Mesothelial cell of epicardium (in vitro differentiated cells): ENCODE measurements at regions not wholly inside any gene's neighbourhood (a gene's known extent, or its start where the extent isn't known, plus 50 kb on each side); places are given as distances from the start of the nearest gene placed in this dataset.
A peak's percentile ranks its signal among the peaks of the same experiment; 100 is the strongest.

Experiments
- DNase-seq, 2 experiments: peaks; one replicate each; pipeline ENCODE4 v3.0.0; 2021; ENCODE audit warnings: low spot score in 2 of 2; ENCODE audit not compliant: unreplicated experiment in 2 of 2
- H3K27ac Mint-ChIP-seq: 2 replicates; pipeline ENCODE4 v1.8.0; 2021; ENCODE audit warnings: mixed read lengths
- H3K27me3 Mint-ChIP-seq: 2 replicates; pipeline ENCODE4 v1.8.0; 2021; ENCODE audit warnings: low read depth, mixed read lengths
- H3K36me3 Mint-ChIP-seq: 2 replicates; pipeline ENCODE4 v1.8.0; 2021; ENCODE audit warnings: mixed read lengths
- H3K4me1 Mint-ChIP-seq: 2 replicates; pipeline ENCODE4 v1.8.0; 2021; ENCODE audit warnings: mixed read lengths
- H3K4me3 Mint-ChIP-seq: 2 replicates; pipeline ENCODE4 v1.8.0; 2021; ENCODE audit warnings: mild to moderate bottlenecking, moderate library complexity, mixed read lengths
- H3K9me3 Mint-ChIP-seq: 2 replicates; pipeline ENCODE4 v1.8.0; 2021; ENCODE audit warnings: mixed read lengths
- TF ChIP-seq, protein P1 (sequence below): fragments of 200-600 bp; sonication (generic); IDR thresholded peaks from one replicate; pipeline ENCODE4 v1.5.0; 2021; ENCODE audit warnings: antibody characterized with exemption; ENCODE audit not compliant: unreplicated experiment

DNA sequence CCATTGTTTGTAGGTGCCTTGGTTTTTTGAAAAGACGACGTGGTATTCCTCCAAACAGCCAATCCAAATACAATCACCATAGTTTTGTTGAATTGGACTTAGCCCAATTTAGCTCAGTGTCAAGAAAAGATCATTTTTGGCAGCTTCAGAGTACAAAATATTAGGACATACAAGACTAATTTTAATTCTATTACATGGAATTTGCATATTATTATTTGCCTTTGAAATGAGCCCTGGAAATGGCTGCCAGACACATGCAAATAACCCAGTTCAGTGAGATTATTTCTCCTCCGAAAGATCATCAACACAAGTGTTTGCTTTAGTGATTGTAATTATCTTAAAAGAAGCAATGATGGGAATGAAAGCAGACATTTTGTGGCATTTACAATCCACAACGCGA lies 89.3 kb downstream of the PLK2 start:
- Mint-ChIP-seq H3K27me3 (no peaks in the 10 kb centered on the region), H3K4me1 (peaks cover 21% of the 10 kb centered on the region), H3K4me3 (no peak overlapping the region), H3K36me3 (peaks cover 8% of the 10 kb centered on the region), H3K9me3 (peaks cover 13% of the 10 kb centered on the region), H3K27ac (no peak overlapping the region)
- no peak for DNase-seq
- TF ChIP-seq, protein P1, sequence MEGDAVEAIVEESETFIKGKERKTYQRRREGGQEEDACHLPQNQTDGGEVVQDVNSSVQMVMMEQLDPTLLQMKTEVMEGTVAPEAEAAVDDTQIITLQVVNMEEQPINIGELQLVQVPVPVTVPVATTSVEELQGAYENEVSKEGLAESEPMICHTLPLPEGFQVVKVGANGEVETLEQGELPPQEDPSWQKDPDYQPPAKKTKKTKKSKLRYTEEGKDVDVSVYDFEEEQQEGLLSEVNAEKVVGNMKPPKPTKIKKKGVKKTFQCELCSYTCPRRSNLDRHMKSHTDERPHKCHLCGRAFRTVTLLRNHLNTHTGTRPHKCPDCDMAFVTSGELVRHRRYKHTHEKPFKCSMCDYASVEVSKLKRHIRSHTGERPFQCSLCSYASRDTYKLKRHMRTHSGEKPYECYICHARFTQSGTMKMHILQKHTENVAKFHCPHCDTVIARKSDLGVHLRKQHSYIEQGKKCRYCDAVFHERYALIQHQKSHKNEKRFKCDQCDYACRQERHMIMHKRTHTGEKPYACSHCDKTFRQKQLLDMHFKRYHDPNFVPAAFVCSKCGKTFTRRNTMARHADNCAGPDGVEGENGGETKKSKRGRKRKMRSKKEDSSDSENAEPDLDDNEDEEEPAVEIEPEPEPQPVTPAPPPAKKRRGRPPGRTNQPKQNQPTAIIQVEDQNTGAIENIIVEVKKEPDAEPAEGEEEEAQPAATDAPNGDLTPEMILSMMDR = no peak

GRCh38 chr5:58369513-58370190 lies 90.2 kb downstream of the PLK2 start:
- no peak for DNase-seq
- Mint-ChIP-seq H3K4me1 (peaks cover 23% of the 10 kb centered on the region), H3K9me3 (peaks cover 7% of the 10 kb centered on the region), H3K27ac (peak overlapping the region; percentile 76), H3K27me3 (no peaks in the 10 kb centered on the region), H3K4me3 (no peak overlapping the region), H3K36me3 (peaks cover 4% of the 10 kb centered on the region)
- TF ChIP-seq, protein P1 = no peak

- Mint-ChIP-seq H3K4me1 (peaks cover 23% of the 10 kb centered on the region), H3K4me3 (no peak overlapping the region), H3K9me3 (peaks cover 10% of the 10 kb centered on the region), H3K27ac (peak overlapping the region; percentile 57), H3K36me3 (no peaks in the 10 kb centered on the region), H3K27me3 (no peaks in the 10 kb centered on the region)
- TF ChIP-seq, protein P1 = no peak
- no peak for DNase-seq
Observed at GRCh38 chr5:58366461-58366860, 93.4 kb downstream of the PLK2 start.

DNA sequence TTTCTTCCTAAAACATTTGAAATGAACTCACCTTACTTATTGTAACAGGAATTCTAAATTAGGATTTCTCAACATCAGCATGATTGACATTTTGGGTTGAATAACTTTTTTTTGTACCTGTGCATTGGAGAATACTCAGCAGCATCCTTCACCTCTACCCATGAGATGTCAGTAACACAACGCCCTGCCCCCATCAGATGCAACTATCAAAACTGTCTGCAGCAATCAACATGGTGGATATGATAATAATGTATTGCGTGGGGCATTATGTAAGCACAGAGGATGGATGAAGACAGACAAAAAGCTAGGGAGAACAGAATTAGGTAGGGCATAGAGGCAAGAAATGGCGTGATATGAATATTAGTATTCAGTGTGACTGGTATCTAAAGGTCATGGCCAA lies 94.1 kb downstream of the PLK2 start:
- no peak overlapping the region for H3K4me3 Mint-ChIP-seq
- no peak for DNase-seq
- H3K4me1 Mint-ChIP-seq = peaks cover 23% of the 10 kb centered on the region
- TF ChIP-seq, protein P1 = no peak
- H3K27me3 Mint-ChIP-seq = no peaks in the 10 kb centered on the region
- H3K36me3 Mint-ChIP-seq = no peaks in the 10 kb centered on the region
- no peak overlapping the region for H3K27ac Mint-ChIP-seq
- peaks cover 9% of the 10 kb centered on the region for H3K9me3 Mint-ChIP-seq

GRCh38 chr5:58363461-58364249 lies 96.2 kb downstream of the PLK2 start:
- Mint-ChIP-seq H3K27ac (no peak overlapping the region), H3K9me3 (peaks cover 7% of the 10 kb centered on the region), H3K4me1 (peaks cover 31% of the 10 kb centered on the region), H3K36me3 (no peaks in the 10 kb centered on the region), H3K27me3 (no peaks in the 10 kb centered on the region), H3K4me3 (no peak overlapping the region)
- no peak for DNase-seq
- TF ChIP-seq, protein P1 = no peak
